ENCODE measurements at regions not wholly inside any gene's neighbourhood (a gene's known extent, or its start where the extent isn't known, plus 50 kb on each side); places are given as distances from the start of the nearest gene placed in this dataset.

GRCh38 chr4:32196950-32197688 is 1477.0 kb downstream of the PCDH7 start:
- peaks cover 2% of the 10 kb centered on the region for H3K4me1 ChIP-seq
- no peak overlapping the region for H3K27ac ChIP-seq
- TF ChIP-seq, protein P1, sequence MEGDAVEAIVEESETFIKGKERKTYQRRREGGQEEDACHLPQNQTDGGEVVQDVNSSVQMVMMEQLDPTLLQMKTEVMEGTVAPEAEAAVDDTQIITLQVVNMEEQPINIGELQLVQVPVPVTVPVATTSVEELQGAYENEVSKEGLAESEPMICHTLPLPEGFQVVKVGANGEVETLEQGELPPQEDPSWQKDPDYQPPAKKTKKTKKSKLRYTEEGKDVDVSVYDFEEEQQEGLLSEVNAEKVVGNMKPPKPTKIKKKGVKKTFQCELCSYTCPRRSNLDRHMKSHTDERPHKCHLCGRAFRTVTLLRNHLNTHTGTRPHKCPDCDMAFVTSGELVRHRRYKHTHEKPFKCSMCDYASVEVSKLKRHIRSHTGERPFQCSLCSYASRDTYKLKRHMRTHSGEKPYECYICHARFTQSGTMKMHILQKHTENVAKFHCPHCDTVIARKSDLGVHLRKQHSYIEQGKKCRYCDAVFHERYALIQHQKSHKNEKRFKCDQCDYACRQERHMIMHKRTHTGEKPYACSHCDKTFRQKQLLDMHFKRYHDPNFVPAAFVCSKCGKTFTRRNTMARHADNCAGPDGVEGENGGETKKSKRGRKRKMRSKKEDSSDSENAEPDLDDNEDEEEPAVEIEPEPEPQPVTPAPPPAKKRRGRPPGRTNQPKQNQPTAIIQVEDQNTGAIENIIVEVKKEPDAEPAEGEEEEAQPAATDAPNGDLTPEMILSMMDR (IDR thresholded peaks at IDR 0.05), result no peak
- no peak for TF ChIP-seq POLR2A (IDR thresholded peaks at IDR 0.05)
- H3K4me3 ChIP-seq, result no peak overlapping the region
- DNase-seq, result no peak
- WGBS, 2 donors, result 49 to 64% methylated on average over 10 of the region's 10 CpGs
- H3K9me3 ChIP-seq, result no peaks in the 10 kb centered on the region
- H3K27me3 ChIP-seq, result no peaks in the 10 kb centered on the region
- H3K36me3 ChIP-seq (ENCODE audit: low read depth, missing control alignments), result no peaks in the 10 kb centered on the region
- intact Hi-C loops (cut with DNase I; ENCODE audit: low total_unique reads), result no loop called here

DNA sequence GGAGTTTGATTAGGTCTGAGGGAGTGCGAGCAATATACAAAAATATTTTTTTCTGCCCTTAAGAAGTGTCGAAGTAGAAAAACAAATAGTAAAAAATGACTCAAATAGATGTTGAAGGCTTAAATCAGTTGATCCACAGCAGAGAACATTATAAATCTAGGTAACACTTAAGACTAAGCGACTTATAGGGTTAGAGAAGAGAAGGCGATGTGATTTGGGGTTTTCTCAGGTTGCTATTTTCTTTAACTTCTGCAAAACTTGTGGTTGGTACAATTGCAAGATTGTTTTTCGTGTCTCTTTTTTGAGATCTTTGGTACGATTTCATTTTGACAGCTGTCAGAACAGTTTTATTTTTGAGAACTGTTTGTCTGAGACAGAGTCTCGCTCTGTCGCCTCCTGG is 1479.5 kb downstream of the PCDH7 start:
- intact Hi-C loops (cut with DNase I; ENCODE audit: low total_unique reads), result no loop called here
- Histone ChIP-seq H3K27ac (no peak overlapping the region), H3K36me3 (ENCODE audit: low read depth, missing control alignments) (no peaks in the 10 kb centered on the region), H3K27me3 (no peaks in the 10 kb centered on the region), H3K4me1 (no peaks in the 10 kb centered on the region), H3K4me3 (no peak overlapping the region), H3K9me3 (no peaks in the 10 kb centered on the region)
- TF ChIP-seq, protein P1 (IDR thresholded peaks at IDR 0.05), result no peak
- no peak for TF ChIP-seq POLR2A (IDR thresholded peaks at IDR 0.05)
- DNase-seq, result no peak
- WGBS, 2 donors, result 75 to 95% methylated on average over 8 of the region's 8 CpGs

- no peak for DNase-seq
- intact Hi-C loops (cut with DNase I; ENCODE audit: low total_unique reads), result no loop called here
- H3K4me1 ChIP-seq, result no peaks in the 10 kb centered on the region
- no peak overlapping the region for H3K4me3 ChIP-seq
- H3K27ac ChIP-seq, result no peak overlapping the region
- no peaks in the 10 kb centered on the region for H3K27me3 ChIP-seq
- no peak for TF ChIP-seq POLR2A (IDR thresholded peaks at IDR 0.05)
- TF ChIP-seq, protein P1 (IDR thresholded peaks at IDR 0.05), result no peak
- H3K36me3 ChIP-seq (ENCODE audit: low read depth, missing control alignments), result no peaks in the 10 kb centered on the region
- H3K9me3 ChIP-seq, result no peaks in the 10 kb centered on the region
These were observed 1483.2 kb downstream of the PCDH7 start for GRCh38 chr4:32203340-32203739.

- no peaks in the 10 kb centered on the region for H3K4me1 ChIP-seq
- no peak overlapping the region for H3K4me3 ChIP-seq
- H3K9me3 ChIP-seq, result no peaks in the 10 kb centered on the region
- TF ChIP-seq, protein P1 (IDR thresholded peaks at IDR 0.05), result no peak
- TF ChIP-seq POLR2A (IDR thresholded peaks at IDR 0.05), result no peak
- DNase-seq, result no peak
- intact Hi-C loops (cut with DNase I; ENCODE audit: low total_unique reads), result no loop called here
- no peaks in the 10 kb centered on the region for H3K36me3 ChIP-seq (ENCODE audit: low read depth, missing control alignments)
- WGBS, 2 donors, result 74 to 75% methylated on average over 3 of the region's 3 CpGs
- H3K27me3 ChIP-seq, result no peaks in the 10 kb centered on the region
- H3K27ac ChIP-seq, result no peak overlapping the region
These were observed 1486.6 kb downstream of the PCDH7 start for GRCh38 chr4:32206756-32207155.

DNA sequence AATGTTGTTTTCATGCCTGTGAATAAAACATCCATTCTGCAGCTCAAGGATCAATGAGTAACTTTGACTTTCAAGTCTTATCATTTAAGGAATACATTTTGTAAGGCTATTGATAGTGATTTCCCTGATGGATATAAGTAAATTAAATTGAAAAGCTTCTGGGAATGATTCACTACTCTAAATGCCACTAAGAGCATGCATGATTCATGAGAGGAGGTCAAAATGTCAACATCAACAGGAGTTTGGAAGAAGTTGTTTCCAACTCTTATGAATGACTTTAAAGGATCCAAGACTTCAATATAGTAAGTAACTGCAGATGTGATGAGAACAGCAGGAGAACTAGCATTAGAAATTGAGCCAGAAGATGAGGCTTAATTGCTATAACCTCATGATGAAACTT is 1487.3 kb downstream of the PCDH7 start:
- Histone ChIP-seq H3K4me1 (no peaks in the 10 kb centered on the region), H3K9me3 (no peaks in the 10 kb centered on the region), H3K27me3 (no peaks in the 10 kb centered on the region), H3K27ac (no peak overlapping the region), H3K4me3 (no peak overlapping the region), H3K36me3 (ENCODE audit: low read depth, missing control alignments) (no peaks in the 10 kb centered on the region)
- TF ChIP-seq, protein P1 (IDR thresholded peaks at IDR 0.05), result no peak
- TF ChIP-seq POLR2A (IDR thresholded peaks at IDR 0.05), result no peak
- intact Hi-C loops (cut with DNase I; ENCODE audit: low total_unique reads), result no loop called here
- DNase-seq, result no peak
